HG03039 (cell line): ENCODE measurements at regions not wholly inside any gene's neighbourhood (a gene's known extent, or its start where the extent isn't known, plus 50 kb on each side); places are given as distances from the start of the nearest gene placed in this dataset.
A peak's percentile ranks its signal among the peaks of the same experiment; 100 is the strongest.
"Not testable (repeated sequence)": the region's sequence is repeated elsewhere in the genome, so short reads cannot be mapped to it uniquely, and the experiment has no call there.

ENCODE experiments used
- ATAC-seq: cut with Tn5 transposase; IDR thresholded peaks from one replicate; pipeline ENCODE4 v1.9.1; 2021; ENCODE audit warnings: mild to moderate bottlenecking, moderate library complexity; ENCODE audit not compliant: unreplicated experiment

- ATAC-seq = not testable (repeated sequence)
Measured at GRCh38 chr1:146521804-146522203, 293.0 kb upstream of the NOTCH2NLA start.

- not testable (repeated sequence) for ATAC-seq
Measured at GRCh38 chr1:146513754-146514153, 284.9 kb upstream of the NOTCH2NLA start.

- not testable (repeated sequence) for ATAC-seq
Measured at GRCh38 chr1:146511047-146511777, 282.4 kb upstream of the NOTCH2NLA start.

GRCh38 chr1:146510248-146510983 lies 281.6 kb upstream of the NOTCH2NLA start:
- not testable (repeated sequence) for ATAC-seq

GRCh38 chr1:146504121-146504520 lies 275.3 kb upstream of the NOTCH2NLA start:
- not testable (repeated sequence) for ATAC-seq

GRCh38 chr1:146487555-146487954 lies 258.7 kb upstream of the NOTCH2NLA start:
- ATAC-seq = not testable (repeated sequence)

- not testable (repeated sequence) for ATAC-seq
Measured at GRCh38 chr1:146487155-146487554, 258.3 kb upstream of the NOTCH2NLA start.

GRCh38 chr1:146486300-146487014 lies 257.6 kb upstream of the NOTCH2NLA start:
- ATAC-seq = not testable (repeated sequence)

- ATAC-seq = not testable (repeated sequence)
Measured at GRCh38 chr1:146484195-146484594, 255.4 kb upstream of the NOTCH2NLA start.

- ATAC-seq = not testable (repeated sequence)
Measured at GRCh38 chr1:146479188-146479587, 250.4 kb upstream of the NOTCH2NLA start.

- ATAC-seq = not testable (repeated sequence)
Measured at GRCh38 chr1:146478125-146478720, 249.4 kb upstream of the NOTCH2NLA start.

- ATAC-seq = not testable (repeated sequence)
Measured at GRCh38 chr1:146475086-146475485, 246.3 kb upstream of the NOTCH2NLA start.

GRCh38 chr1:146474216-146474615 lies 245.4 kb upstream of the NOTCH2NLA start:
- not testable (repeated sequence) for ATAC-seq

- ATAC-seq = peak; percentile 71
Measured at GRCh38 chr1:146472192-146472861, 243.5 kb upstream of the NOTCH2NLA start.

GRCh38 chr1:146459939-146460338 lies 231.1 kb upstream of the NOTCH2NLA start:
- not testable (repeated sequence) for ATAC-seq

GRCh38 chr1:146459308-146459707 lies 230.5 kb upstream of the NOTCH2NLA start:
- ATAC-seq = not testable (repeated sequence)

- not testable (repeated sequence) for ATAC-seq
Measured at GRCh38 chr1:146448877-146449246, 220.0 kb upstream of the NOTCH2NLA start.

GRCh38 chr1:146448212-146448876 lies 219.5 kb upstream of the NOTCH2NLA start:
- ATAC-seq = not testable (repeated sequence)

GRCh38 chr1:146443871-146444222 lies 215.0 kb upstream of the NOTCH2NLA start:
- not testable (repeated sequence) for ATAC-seq
